CD4-positive, alpha-beta T cell treated with Interleukin-6 for 4 hours (primary cell): ENCODE measurements at regions not wholly inside any gene's neighbourhood (a gene's known extent, or its start where the extent isn't known, plus 50 kb on each side); places are given as distances from the start of the nearest gene placed in this dataset.

Experiments
- DNase-seq: peaks from one replicate; pipeline ENCODE4 v3.0.0-alpha.2; 2020; ENCODE audit warnings: mixed read lengths

DNA sequence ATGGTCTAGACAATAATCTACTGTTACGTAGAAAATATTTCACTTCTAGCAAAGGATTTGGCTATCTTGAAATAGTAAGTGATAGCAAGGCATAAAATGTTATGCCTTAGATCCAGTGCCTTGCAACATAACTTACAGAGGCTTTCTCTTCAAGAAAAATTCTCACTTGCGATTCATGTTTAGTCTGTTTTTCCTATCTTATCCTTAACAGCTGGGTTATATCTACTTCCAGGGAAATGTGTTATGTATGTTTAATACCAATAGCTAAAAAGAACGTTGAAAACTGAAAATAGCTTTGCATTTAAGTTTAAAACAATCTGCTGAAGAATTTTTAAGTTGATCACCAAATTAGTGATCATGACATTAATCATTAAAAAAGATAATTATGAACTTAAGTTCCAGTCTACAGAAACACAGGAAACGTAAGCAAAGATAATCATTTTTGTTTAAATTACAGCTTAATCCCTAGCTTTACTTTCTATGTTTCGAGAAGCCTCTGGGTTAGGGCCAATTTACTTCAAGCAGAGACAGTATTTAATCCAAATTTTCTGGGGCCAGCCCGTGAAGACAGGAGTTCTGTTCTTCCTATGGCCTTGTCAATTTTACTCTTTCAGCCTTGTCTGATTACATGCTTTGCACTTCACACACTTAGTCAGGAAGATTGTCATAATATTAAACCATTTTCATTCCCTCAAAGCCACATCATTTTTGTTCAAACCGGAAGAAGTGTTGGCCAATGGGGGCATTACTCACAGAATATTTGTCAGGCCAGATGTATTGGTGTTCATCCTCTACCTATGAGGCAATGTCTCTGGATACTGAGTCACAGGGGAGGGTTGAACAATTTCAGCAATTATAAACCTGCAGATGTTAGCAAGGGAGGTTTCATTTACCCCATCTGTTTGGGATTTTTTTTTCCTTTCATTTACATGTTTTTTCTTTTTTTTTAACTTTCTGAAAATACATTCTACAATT, 1132.9 kb upstream of the ZEB2 start:
- DNase-seq = no peak

DNA sequence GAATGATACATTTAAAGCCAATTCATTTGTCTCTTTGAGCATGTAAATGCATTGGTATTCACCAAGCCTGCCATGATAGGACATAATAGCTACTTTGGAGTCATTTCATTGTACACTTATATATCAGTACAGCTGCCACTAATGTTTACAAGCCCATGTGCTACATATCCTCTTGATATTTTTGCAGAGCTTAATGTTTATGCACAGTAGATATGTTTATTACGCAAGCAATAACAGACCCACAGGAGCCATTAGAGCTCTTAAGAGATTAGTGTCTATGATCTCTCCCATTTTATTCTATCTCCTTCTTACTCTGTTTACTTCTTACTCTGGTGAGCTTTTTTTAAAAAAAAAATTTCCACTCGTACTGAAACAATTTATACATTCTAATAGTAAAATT, 1132.1 kb upstream of the ZEB2 start:
- no peak for DNase-seq

GRCh38 chr2:145650226-145650625, 1130.3 kb upstream of the ZEB2 start:
- no peak for DNase-seq

DNA sequence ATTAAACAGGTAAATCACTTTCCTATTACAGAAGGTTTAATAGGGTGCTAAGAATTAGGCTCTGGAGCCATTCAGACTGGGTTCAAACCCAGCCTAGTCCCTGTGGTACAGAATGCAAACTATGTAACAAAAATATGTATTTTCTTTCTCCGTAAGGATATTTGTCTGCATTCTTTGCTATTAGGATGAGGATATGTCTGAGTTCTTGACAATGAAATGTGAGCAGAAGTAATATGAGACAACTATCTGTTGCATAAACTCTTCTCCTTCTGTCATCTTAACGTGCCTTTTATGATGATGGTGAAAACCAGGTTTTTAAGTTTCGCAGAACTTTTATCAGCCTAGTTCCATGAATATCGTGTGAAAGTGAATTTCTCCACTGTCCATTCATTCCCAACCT, 1129.1 kb upstream of the ZEB2 start:
- no peak for DNase-seq

DNA sequence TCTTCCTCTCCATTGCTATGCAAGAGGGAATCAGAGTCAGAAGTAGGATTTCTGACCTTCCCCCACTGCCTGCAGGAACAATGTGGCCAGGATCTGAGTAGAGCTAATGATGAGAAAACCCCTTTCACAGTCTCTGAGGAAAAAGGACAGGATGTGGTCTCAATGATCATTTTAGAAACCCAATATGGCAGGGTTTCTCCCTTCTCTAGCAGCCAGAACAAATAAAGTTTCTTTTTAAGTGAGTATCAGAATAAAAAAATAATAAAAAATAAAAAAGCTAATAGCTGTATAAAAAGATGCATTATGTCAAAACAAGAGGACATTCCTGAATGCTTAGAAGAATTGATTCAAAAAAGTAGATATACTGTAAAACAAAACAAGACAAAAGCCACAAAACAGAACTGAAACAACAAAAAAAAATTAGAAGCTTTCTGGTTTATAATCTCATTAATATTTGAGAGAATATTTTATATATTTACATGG, 1124.9 kb upstream of the ZEB2 start:
- no peak for DNase-seq

- DNase-seq = no peak
Observed at GRCh38 chr2:145638675-145639074, 1118.8 kb upstream of the ZEB2 start.

DNA sequence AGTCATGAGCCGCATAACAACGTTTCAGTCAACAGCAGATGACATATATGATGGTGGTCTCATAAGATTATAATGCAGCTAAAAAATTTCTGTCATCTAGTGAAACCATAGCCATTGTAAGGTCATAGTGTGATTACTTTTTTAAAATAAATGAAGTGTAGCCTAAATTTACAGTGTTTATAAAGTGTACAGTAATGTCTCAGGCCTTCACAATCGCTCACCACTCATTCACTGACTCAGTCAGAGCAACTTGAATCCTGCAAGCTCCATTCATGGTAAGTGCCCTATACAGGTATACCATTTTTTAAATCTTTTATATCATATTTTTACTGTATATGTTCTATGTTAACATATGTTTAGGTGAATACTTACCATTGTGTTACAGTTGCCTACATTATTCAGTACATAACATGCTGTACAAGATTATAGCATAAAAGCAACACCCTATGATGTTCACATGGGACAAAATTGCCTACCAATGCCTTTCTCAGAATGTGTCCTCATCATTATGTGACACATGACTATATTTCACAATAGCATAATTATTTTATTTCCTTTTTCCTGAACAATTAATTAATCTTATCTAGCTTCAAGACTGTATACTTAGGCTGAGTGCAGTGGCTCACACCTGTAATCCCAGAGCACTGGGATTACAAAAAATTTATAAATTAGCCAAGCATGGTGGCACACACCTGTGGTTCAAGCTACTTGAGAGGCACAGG, 1115.9 kb upstream of the ZEB2 start:
- DNase-seq = no peak

DNA sequence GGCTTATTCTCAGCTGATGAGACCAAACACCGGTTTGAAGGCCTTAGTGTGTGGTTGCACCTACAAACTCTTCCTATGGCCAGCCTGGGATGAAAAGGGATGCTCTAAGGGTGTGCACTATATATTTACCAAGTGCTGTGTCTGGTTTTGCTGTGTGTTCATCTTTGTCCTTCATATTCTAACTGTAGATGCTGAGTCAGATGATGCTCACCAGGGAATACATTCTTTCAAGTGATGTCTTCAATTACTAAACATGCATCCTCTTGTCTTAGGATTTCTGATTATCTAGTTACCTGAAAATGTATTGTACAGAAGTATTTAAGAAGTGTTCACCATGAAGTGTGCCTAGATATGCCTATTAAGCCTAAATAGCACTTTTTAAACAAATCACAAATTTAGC, 1111.6 kb upstream of the ZEB2 start:
- no peak for DNase-seq

DNA sequence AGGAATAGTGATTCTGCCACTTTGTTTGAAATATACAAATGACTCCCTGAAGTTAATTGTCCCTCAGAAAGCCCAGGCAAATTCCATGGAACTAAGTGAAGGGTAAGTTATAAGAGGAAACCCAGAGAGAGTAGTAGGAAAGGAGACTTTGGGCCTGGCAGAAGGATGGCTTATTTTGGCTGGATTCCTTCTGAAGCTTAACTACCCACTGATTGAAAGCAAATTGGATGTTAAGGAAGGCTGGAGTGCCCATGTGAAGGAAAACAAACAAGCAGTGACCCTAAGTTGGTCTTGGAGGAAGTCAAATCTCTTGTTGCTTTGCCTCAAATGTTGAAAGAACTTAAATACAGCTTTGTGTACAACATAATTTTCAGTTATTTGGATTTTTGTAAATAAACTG, 1106.4 kb upstream of the ZEB2 start:
- no peak for DNase-seq

GRCh38 chr2:145625111-145625510, 1105.2 kb upstream of the ZEB2 start:
- DNase-seq = no peak

GRCh38 chr2:145623136-145623535, 1103.2 kb upstream of the ZEB2 start:
- no peak for DNase-seq

GRCh38 chr2:145622285-145622684, 1102.4 kb upstream of the ZEB2 start:
- no peak for DNase-seq

GRCh38 chr2:145617906-145618305, 1098.0 kb upstream of the ZEB2 start:
- no peak for DNase-seq

GRCh38 chr2:145617420-145617819, 1097.5 kb upstream of the ZEB2 start:
- DNase-seq = no peak

GRCh38 chr2:145615626-145616025, 1095.7 kb upstream of the ZEB2 start:
- DNase-seq = no peak

- no peak for DNase-seq
Observed at GRCh38 chr2:145609951-145610350, 1090.0 kb upstream of the ZEB2 start.

GRCh38 chr2:145601361-145601925, 1081.5 kb upstream of the ZEB2 start:
- no peak for DNase-seq

DNA sequence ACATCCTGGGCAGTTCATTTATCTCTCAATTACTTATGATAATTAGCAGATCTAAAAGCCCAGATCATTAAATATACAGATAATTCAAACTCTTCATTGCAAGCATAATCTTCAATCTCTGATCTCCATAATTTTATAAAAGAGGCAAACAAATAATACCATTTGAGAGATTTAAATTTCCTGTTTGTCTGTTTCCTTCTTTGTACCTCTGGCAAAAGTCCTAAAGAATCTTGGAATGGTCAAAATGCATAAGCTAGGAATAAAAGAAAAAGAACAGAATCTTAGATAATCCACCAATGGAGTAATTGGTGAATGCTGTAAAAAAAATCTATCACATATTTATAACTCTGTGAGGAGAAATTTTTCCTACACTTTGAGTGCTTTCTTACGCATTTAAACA, 1080.9 kb upstream of the ZEB2 start:
- no peak for DNase-seq

DNA sequence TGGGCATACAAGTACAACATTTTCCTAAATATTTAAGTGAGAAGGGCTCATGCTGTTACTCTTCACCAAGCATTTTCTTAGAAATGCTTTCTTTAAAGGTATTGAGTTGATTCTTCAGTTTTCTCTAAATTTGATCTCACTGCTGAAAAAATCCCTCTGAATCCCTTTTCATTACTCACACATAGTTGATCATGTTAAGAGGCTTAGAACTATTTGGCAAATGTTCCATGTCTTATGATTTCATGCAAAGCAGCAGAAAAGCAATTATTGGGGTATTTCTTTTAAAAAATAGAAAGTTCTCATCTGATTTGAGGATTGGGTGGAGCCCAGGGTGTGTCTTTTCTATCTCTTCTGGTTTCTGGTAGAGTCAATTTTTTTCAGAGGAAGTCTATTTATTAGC, 1079.8 kb upstream of the ZEB2 start:
- no peak for DNase-seq

GRCh38 chr2:145598434-145598833, 1078.5 kb upstream of the ZEB2 start:
- DNase-seq = no peak

DNA sequence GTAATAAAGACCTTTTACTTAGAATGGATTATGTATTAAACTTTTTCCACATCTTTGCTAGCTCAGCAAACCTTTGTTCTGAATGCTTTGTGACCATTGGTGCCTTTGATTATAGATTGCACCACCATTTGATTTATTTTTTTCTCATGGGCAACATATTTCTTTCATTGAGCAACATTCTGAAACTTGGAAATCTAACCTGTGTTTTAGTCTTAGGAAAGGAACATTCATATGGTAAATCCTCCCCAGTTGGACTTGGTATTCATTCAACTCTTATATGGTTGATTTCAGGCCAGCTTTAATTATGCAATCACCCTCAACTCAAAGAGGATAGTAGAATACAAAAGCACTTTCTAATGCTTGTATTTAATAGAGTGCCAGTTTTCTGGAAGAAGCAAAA, 1077.9 kb upstream of the ZEB2 start:
- DNase-seq = no peak

DNA sequence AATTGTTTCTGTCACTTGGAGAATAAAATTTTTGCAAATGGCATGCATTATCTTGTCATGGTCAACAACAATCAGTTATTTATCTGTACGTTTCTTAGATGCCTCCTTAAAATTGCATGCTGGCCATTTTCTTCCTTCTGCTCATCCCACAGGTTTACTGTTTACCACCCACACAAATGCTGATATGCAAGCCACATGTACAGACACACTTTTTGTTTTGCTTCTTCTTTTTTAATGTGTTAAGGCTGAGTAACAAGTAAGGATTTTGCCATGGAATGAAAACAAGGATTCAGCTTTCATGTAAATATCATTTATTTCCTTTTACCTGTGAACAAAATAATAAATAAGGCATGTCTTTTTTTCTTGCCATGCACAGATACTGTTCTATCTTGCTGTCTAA, 1077.1 kb upstream of the ZEB2 start:
- no peak for DNase-seq

DNA sequence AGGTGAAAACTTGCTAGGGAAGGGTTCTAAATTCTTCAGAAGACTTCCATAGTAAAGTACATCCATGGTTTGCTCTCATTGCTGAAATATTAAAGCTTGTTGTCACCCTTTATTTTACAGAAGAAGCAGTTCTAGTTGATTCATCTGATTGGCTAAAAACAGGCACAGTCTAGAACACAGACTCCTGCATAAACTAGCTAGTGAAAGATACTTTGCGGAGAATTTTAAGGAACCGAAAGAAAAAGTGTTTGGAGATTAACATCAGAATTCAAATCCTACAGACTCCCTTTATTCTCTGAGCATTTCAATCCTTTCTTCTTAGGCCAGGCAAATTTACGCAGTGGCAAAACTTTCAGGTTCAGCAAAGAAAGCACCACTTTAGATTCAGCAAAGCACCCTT, 1076.5 kb upstream of the ZEB2 start:
- DNase-seq = no peak

- no peak for DNase-seq
Observed at GRCh38 chr2:145595296-145595695, 1075.4 kb upstream of the ZEB2 start.
